GM21360 (cell line): ENCODE measurements at regions not wholly inside any gene's neighbourhood (a gene's known extent, or its start where the extent isn't known, plus 50 kb on each side); places are given as distances from the start of the nearest gene placed in this dataset.

ENCODE experiments used
- ATAC-seq: cut with Tn5 transposase; IDR thresholded peaks from one replicate; pipeline ENCODE4 v1.9.1; 2021; ENCODE audit warnings: mild to moderate bottlenecking, moderate library complexity; ENCODE audit not compliant: unreplicated experiment

- no peak for ATAC-seq
Measured at GRCh38 chr1:55334797-55335196, 119.6 kb upstream of the USP24 start.

- no peak for ATAC-seq
Measured at GRCh38 chr1:55334160-55334559, 119.0 kb upstream of the USP24 start.

GRCh38 chr1:55333461-55333860 lies 118.3 kb upstream of the USP24 start:
- ATAC-seq, result no peak

- ATAC-seq, result no peak
Measured at GRCh38 chr1:55331351-55331750, 116.2 kb upstream of the USP24 start.

GRCh38 chr1:55329808-55330432 lies 114.8 kb upstream of the USP24 start:
- ATAC-seq, result no peak

- no peak for ATAC-seq
Measured at GRCh38 chr1:55329091-55329490, 113.9 kb upstream of the USP24 start.

- no peak for ATAC-seq
Measured at GRCh38 chr1:55326496-55327243, 111.5 kb upstream of the USP24 start.

- ATAC-seq, result no peak
Measured at GRCh38 chr1:55323760-55324159, 108.6 kb upstream of the USP24 start.

- ATAC-seq, result no peak
Measured at GRCh38 chr1:55322842-55323241, 107.7 kb upstream of the USP24 start.

- no peak for ATAC-seq
Measured at GRCh38 chr1:55321942-55322341, 106.8 kb upstream of the USP24 start.

- no peak for ATAC-seq
Measured at GRCh38 chr1:55320891-55321290, 105.7 kb upstream of the USP24 start.

- ATAC-seq, result peak; percentile 71
Measured at GRCh38 chr1:55318116-55318817, 103.1 kb upstream of the USP24 start.

GRCh38 chr1:55317673-55318072 lies 102.5 kb upstream of the USP24 start:
- no peak for ATAC-seq

- no peak for ATAC-seq
Measured at GRCh38 chr1:55316947-55317662, 101.9 kb upstream of the USP24 start.

GRCh38 chr1:55316502-55316901 lies 101.3 kb upstream of the USP24 start:
- ATAC-seq, result no peak

- no peak for ATAC-seq
Measured at GRCh38 chr1:55315552-55315951, 100.4 kb upstream of the USP24 start.

- ATAC-seq, result no peak
Measured at GRCh38 chr1:55314740-55315139, 99.6 kb upstream of the USP24 start.

GRCh38 chr1:55313903-55314302 lies 98.7 kb upstream of the USP24 start:
- no peak for ATAC-seq

- no peak for ATAC-seq
Measured at GRCh38 chr1:55311979-55312378, 96.8 kb upstream of the USP24 start.

- no peak for ATAC-seq
Measured at GRCh38 chr1:55311057-55311641, 96.0 kb upstream of the USP24 start.

- no peak for ATAC-seq
Measured at GRCh38 chr1:55310505-55310971, 95.4 kb upstream of the USP24 start.
